CD4-positive, CD25-positive, alpha-beta regulatory T cell (primary cell): ENCODE measurements at regions not wholly inside any gene's neighbourhood (a gene's known extent, or its start where the extent isn't known, plus 50 kb on each side); places are given as distances from the start of the nearest gene placed in this dataset.

Experiments used
- ATAC-seq, 2 donors: fragments of 150-1000 bp; cut with Tn5 transposase; one replicate each; pipeline ENCODE4 v1.10.0; 2021; ENCODE audit warnings: low read depth in 2 of 2, moderate number of reproducible peaks in 2 of 2, moderate library complexity in 1 of 2
- DNase-seq, 3 donors: peaks; one replicate each; pipeline versions ENCODE4 v3.0.0 to v3.0.0-alpha.2; 2012 to 2022; ENCODE audit warnings: mixed read lengths in 1 of 3
- H3K27ac ChIP-seq: one replicate; pipeline ENCODE4 v1.7.0; 2013; ENCODE audit warnings: mild to moderate bottlenecking, low read length; ENCODE audit not compliant: insufficient read depth, poor library complexity, severe bottlenecking
- H3K27me3 ChIP-seq: one replicate; pipeline ENCODE4 v1.7.0; 2013; ENCODE audit warnings: low read length; ENCODE audit not compliant: control insufficient read depth, insufficient read depth
- H3K36me3 ChIP-seq: one replicate; pipeline ENCODE4 v1.7.0; 2013; ENCODE audit warnings: mild to moderate bottlenecking, low read length, moderate library complexity; ENCODE audit not compliant: control insufficient read depth, insufficient read depth
- H3K4me1 ChIP-seq: 2 replicates; pipeline ENCODE4 v1.7.0; 2013; ENCODE audit warnings: mild to moderate bottlenecking, low read length; ENCODE audit not compliant: insufficient read depth, control insufficient read depth, poor library complexity, severe bottlenecking
- H3K4me3 ChIP-seq: one replicate; pipeline ENCODE4 v1.7.0; 2013; ENCODE audit warnings: low read depth, mild to moderate bottlenecking, low read length, moderate library complexity
- H3K9me3 ChIP-seq, 2 experiments: 1 replicate in 1 of 2; 2 replicates in 1 of 2; pipeline ENCODE4 v1.7.0; 2013; ENCODE audit warnings: low read length in 2 of 2, mild to moderate bottlenecking in 1 of 2, moderate library complexity in 1 of 2; ENCODE audit not compliant: control insufficient read depth in 2 of 2
- H3K27ac Mint-ChIP-seq, 3 donors: one replicate each; pipeline ENCODE4 v1.8.0; 2020 to 2022; ENCODE audit warnings: mild to moderate bottlenecking in 3 of 3, mixed read lengths in 3 of 3, moderate library complexity in 2 of 3
- H3K27me3 Mint-ChIP-seq: one replicate; pipeline ENCODE4 v1.8.0; 2022; ENCODE audit warnings: mild to moderate bottlenecking, mixed read lengths
- H3K36me3 Mint-ChIP-seq: one replicate; pipeline ENCODE4 v1.8.0; 2020; ENCODE audit warnings: mixed read lengths
- H3K4me1 Mint-ChIP-seq, 4 donors: one replicate each; pipeline ENCODE4 v1.8.0; 2020 to 2022; ENCODE audit warnings: mixed read lengths in 4 of 4, mild to moderate bottlenecking in 1 of 4
- H3K4me3 Mint-ChIP-seq, 4 donors: one replicate each; pipeline ENCODE4 v1.8.0; 2020 to 2022; ENCODE audit warnings: mild to moderate bottlenecking in 4 of 4, mixed read lengths in 4 of 4, moderate library complexity in 3 of 4
- H3K9me3 Mint-ChIP-seq, 7 donors: one replicate each; pipeline ENCODE4 v1.8.0; 2020 to 2022; ENCODE audit warnings: mixed read lengths in 7 of 7, mild to moderate bottlenecking in 3 of 7, moderate library complexity in 2 of 7

- Histone ChIP-seq H3K9me3 (peaks cover 0 to 12% of the 10 kb centered on the region in 2 experiments), H3K27me3 (no peaks in the 10 kb centered on the region), H3K36me3 (no peaks in the 10 kb centered on the region), H3K27ac (no peak overlapping the region), H3K4me3 (no peak overlapping the region), H3K4me1 (no peaks in the 10 kb centered on the region)
- no peaks in the 10 kb centered on the region for H3K4me1 Mint-ChIP-seq
- DNase-seq (no peak), ATAC-seq (no peak)
- H3K9me3 Mint-ChIP-seq, result peaks cover 4 to 15% (median 12%) of the 10 kb centered on the region in 7 donors
- H3K4me3 Mint-ChIP-seq, result no peak overlapping the region
- H3K27ac Mint-ChIP-seq, result no peak overlapping the region
- H3K27me3 Mint-ChIP-seq, result no peaks in the 10 kb centered on the region
- H3K36me3 Mint-ChIP-seq, result no peaks in the 10 kb centered on the region
These were observed 471.6 kb upstream of the LMO3 start for GRCh38 chr12:17077594-17077993.

DNA sequence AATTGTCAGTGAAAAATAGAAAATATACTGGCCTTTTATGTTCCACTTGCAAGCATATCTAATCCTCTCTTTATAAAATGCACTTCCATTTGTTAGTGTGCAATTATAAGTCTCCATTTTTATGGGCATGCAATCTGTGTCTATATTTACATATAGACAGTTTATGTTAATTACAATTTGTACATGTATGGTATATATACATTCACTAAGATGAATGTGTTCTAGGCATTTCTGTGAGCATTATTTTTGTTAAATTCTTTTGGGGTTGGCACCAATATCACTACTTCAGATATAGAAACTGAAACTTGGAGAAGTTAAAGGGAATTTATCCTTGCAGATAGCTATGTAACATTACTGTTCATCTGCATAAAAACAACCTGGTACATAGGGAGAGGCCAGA is 470.8 kb upstream of the LMO3 start:
- no peak overlapping the region for H3K27ac ChIP-seq
- H3K27me3 Mint-ChIP-seq, result no peaks in the 10 kb centered on the region
- H3K4me3 Mint-ChIP-seq, result no peak overlapping the region
- H3K9me3 Mint-ChIP-seq, result peaks cover 4 to 15% (median 9%) of the 10 kb centered on the region in 7 donors
- DNase-seq (no peak), ATAC-seq (no peak)
- H3K9me3 ChIP-seq, result peaks cover 0 to 12% of the 10 kb centered on the region in 2 experiments
- no peaks in the 10 kb centered on the region for H3K4me1 Mint-ChIP-seq
- no peak overlapping the region for H3K27ac Mint-ChIP-seq
- no peaks in the 10 kb centered on the region for H3K27me3 ChIP-seq
- no peaks in the 10 kb centered on the region for H3K4me1 ChIP-seq
- no peak overlapping the region for H3K4me3 ChIP-seq
- H3K36me3 Mint-ChIP-seq, result no peaks in the 10 kb centered on the region
- no peaks in the 10 kb centered on the region for H3K36me3 ChIP-seq

DNA sequence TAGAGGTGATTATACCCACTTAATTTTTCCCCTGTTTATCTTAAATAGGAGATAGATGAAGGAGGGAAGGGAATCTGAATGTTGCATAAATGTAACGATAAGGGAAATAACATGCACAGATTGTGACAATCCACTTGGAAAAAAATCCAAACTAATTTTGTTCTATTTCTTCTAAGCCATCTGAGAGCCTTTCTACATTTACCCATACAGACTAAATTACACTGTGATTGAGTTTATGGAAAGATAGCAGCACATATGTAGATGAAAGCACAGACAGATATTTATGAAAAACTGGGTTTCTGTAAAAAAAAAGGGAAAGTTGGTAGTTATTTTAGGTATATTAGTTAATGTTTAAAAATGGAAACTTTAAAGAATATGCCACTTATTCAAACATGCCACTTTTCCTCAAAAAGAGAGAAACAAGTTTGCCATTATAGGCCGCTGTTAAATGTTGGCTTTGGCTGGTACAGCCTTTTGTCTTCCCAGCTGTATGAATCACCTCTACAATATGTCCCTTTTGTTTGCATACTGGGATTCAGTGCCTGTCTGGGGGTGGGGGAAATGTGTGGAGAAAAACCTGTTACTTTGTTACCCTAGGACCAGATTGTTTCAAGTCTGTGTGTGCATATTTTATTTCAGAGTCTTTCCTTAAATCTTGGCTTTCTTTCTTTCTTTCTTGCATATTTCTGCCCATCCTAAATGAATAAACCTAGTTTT is 470.2 kb upstream of the LMO3 start:
- no peaks in the 10 kb centered on the region for H3K27me3 Mint-ChIP-seq
- no peaks in the 10 kb centered on the region for H3K36me3 Mint-ChIP-seq
- Histone ChIP-seq H3K27me3 (no peaks in the 10 kb centered on the region), H3K4me3 (no peak overlapping the region), H3K9me3 (peaks cover 0 to 12% of the 10 kb centered on the region in 2 experiments), H3K36me3 (no peaks in the 10 kb centered on the region), H3K4me1 (no peaks in the 10 kb centered on the region), H3K27ac (no peak overlapping the region)
- no peaks in the 10 kb centered on the region for H3K4me1 Mint-ChIP-seq
- ATAC-seq (no peak), DNase-seq (no peak)
- H3K4me3 Mint-ChIP-seq, result no peak overlapping the region
- H3K27ac Mint-ChIP-seq, result no peak overlapping the region
- peaks cover 4 to 16% (median 7%) of the 10 kb centered on the region in 7 donors for H3K9me3 Mint-ChIP-seq

DNA sequence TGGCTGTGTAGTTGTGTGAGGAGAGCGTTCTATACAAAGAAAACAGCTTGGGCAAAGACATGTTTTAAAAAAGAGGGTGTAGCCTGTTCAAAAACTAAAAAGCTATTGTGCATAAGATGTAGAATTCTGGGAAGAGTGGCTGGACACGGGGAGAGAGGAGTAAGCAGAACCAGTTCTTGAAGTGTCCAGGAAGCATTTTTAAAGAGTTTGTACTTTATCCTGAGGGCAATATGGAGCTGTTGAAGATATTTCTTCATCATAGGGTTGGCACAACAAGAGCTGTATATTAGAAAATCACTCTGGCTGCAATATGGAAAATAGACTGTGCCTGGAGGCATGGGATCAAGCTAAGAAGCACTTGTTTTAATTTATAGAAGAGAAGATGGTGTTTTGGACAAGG is 458.9 kb upstream of the LMO3 start:
- ATAC-seq (no peak), DNase-seq (no peak)
- Mint-ChIP-seq H3K4me3 (no peak overlapping the region), H3K36me3 (no peaks in the 10 kb centered on the region), H3K27ac (peak overlapping the region in 1 of 3 donors; percentile 82), H3K9me3 (peaks cover 0 to 17% (median 10%) of the 10 kb centered on the region in 7 donors), H3K27me3 (no peaks in the 10 kb centered on the region), H3K4me1 (no peaks in the 10 kb centered on the region)
- Histone ChIP-seq H3K36me3 (no peaks in the 10 kb centered on the region), H3K27me3 (no peaks in the 10 kb centered on the region), H3K4me3 (no peak overlapping the region), H3K27ac (no peak overlapping the region), H3K9me3 (peaks cover 0 to 2% of the 10 kb centered on the region in 2 experiments), H3K4me1 (no peaks in the 10 kb centered on the region)

GRCh38 chr12:17062267-17063036 is 456.5 kb upstream of the LMO3 start:
- Mint-ChIP-seq H3K27ac (no peak overlapping the region), H3K4me1 (no peaks in the 10 kb centered on the region), H3K27me3 (no peaks in the 10 kb centered on the region), H3K36me3 (no peaks in the 10 kb centered on the region), H3K4me3 (no peak overlapping the region), H3K9me3 (peaks cover 4 to 30% (median 10%) of the 10 kb centered on the region in 7 donors)
- H3K36me3 ChIP-seq, result no peaks in the 10 kb centered on the region
- no peak overlapping the region for H3K4me3 ChIP-seq
- no peak for DNase-seq
- no peak overlapping the region for H3K27ac ChIP-seq
- no peaks in the 10 kb centered on the region for H3K27me3 ChIP-seq
- H3K9me3 ChIP-seq, result peaks cover 0 to 2% of the 10 kb centered on the region in 2 experiments
- no peak for ATAC-seq
- H3K4me1 ChIP-seq, result no peaks in the 10 kb centered on the region

DNA sequence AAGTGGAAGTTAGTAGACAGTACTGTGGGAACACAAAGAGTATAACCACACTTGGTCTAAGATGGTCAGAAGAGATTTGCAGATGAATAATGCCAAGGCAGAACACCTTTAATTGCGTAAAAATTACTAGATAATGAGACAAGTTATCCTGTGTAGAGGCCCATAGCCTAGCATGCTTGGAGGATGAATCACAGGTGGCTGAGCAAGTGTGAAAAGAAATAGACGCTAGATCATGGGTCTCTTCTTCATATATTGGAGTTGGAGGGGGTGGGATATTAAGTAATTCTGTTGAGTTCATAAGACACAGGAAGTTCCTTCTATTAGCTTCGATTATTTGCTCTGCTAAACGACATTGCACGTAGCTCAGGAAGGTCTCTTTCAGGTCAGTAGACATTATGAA is 454.3 kb upstream of the LMO3 start:
- ATAC-seq (no peak), DNase-seq (no peak)
- Histone ChIP-seq H3K4me3 (no peak overlapping the region), H3K27me3 (no peaks in the 10 kb centered on the region), H3K27ac (no peak overlapping the region), H3K9me3 (peaks cover 0 to 2% of the 10 kb centered on the region in 2 experiments), H3K4me1 (no peaks in the 10 kb centered on the region), H3K36me3 (no peaks in the 10 kb centered on the region)
- H3K4me3 Mint-ChIP-seq, result peak overlapping the region in 1 of 4 donors; percentile 43
- H3K27ac Mint-ChIP-seq, result no peak overlapping the region
- H3K4me1 Mint-ChIP-seq, result no peaks in the 10 kb centered on the region
- H3K36me3 Mint-ChIP-seq, result no peaks in the 10 kb centered on the region
- H3K27me3 Mint-ChIP-seq, result no peaks in the 10 kb centered on the region
- H3K9me3 Mint-ChIP-seq, result peaks cover 4 to 21% (median 7%) of the 10 kb centered on the region in 7 donors

- Mint-ChIP-seq H3K27me3 (no peaks in the 10 kb centered on the region), H3K27ac (no peak overlapping the region), H3K36me3 (no peaks in the 10 kb centered on the region), H3K4me1 (no peaks in the 10 kb centered on the region), H3K9me3 (peaks cover 4 to 26% (median 10%) of the 10 kb centered on the region in 7 donors), H3K4me3 (no peak overlapping the region)
- H3K9me3 ChIP-seq, result peaks cover 0 to 4% of the 10 kb centered on the region in 2 experiments
- no peak overlapping the region for H3K4me3 ChIP-seq
- DNase-seq, result no peak
- H3K4me1 ChIP-seq, result no peaks in the 10 kb centered on the region
- no peak for ATAC-seq
- H3K27me3 ChIP-seq, result no peaks in the 10 kb centered on the region
- no peak overlapping the region for H3K27ac ChIP-seq
- no peaks in the 10 kb centered on the region for H3K36me3 ChIP-seq
These were observed 450.6 kb upstream of the LMO3 start for GRCh38 chr12:17056546-17056945.
